ENCODE measurements at regions not wholly inside any gene's neighbourhood (a gene's known extent, or its start where the extent isn't known, plus 50 kb on each side); places are given as distances from the start of the nearest gene placed in this dataset.
"Not testable (repeated sequence)": the region's sequence is repeated elsewhere in the genome, so short reads cannot be mapped to it uniquely, and the experiment has no call there.

DNA sequence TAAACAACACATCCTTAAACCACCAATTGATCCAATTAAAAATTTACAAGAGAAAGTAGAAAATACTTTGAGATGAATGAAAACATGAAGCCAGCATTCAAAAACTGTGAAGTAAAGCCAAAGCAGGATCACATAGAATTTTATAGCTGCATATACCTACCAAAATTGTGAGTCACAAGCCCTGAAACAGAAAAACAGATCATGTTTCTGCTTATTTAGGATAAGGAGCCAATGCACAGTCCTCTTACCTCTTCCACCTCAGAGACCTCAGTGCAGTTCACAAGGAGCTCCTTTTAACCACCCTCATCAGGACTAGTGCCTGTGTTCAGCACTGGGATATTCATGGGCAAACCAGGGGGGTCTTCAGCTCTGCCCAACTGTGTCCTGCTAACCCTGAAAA, 386.7 kb downstream of the TECRL start:
- H3K36me3 ChIP-seq = no peaks in the 10 kb centered on the region
- H3K4me2 ChIP-seq = no peak overlapping the region
- no peak overlapping the region for H3K4me3 ChIP-seq
- H3K27me3 ChIP-seq = no peaks in the 10 kb centered on the region
- peaks cover 19% of the 10 kb centered on the region; the same call in 1 of the 2 replicates for H3K9me3 ChIP-seq
- no peak overlapping the region for H3K9ac ChIP-seq
- H3K27ac ChIP-seq = no peak overlapping the region
- no peaks in the 10 kb centered on the region for H4K20me1 ChIP-seq
- H3K4me1 ChIP-seq = no peaks in the 10 kb centered on the region
- TF ChIP-seq Cebpa-rat (IDR thresholded peaks at IDR 0.05) = no peak

- Histone ChIP-seq H3K4me2 (no peak overlapping the region), H3K36me3 (no peaks in the 10 kb centered on the region), H3K4me1 (no peaks in the 10 kb centered on the region), H3K4me3 (no peak overlapping the region), H3K9me3 (no peaks in the 10 kb centered on the region), H3K27ac (no peak overlapping the region), H3K27me3 (no peaks in the 10 kb centered on the region), H3K9ac (no peak overlapping the region), H4K20me1 (no peaks in the 10 kb centered on the region)
- TF ChIP-seq Cebpa-rat (IDR thresholded peaks at IDR 0.05) = no peak
Observed at GRCh38 chr4:64016893-64017292, 392.4 kb downstream of the TECRL start.

GRCh38 chr4:64014647-64015046, 394.6 kb downstream of the TECRL start:
- no peak overlapping the region for H3K27ac ChIP-seq
- no peak for TF ChIP-seq Cebpa-rat (IDR thresholded peaks at IDR 0.05)
- no peaks in the 10 kb centered on the region for H3K4me1 ChIP-seq
- no peak overlapping the region for H3K4me3 ChIP-seq
- H3K9me3 ChIP-seq = no peaks in the 10 kb centered on the region
- no peak overlapping the region for H3K4me2 ChIP-seq
- no peaks in the 10 kb centered on the region for H4K20me1 ChIP-seq
- no peaks in the 10 kb centered on the region for H3K27me3 ChIP-seq
- H3K36me3 ChIP-seq = no peaks in the 10 kb centered on the region
- H3K9ac ChIP-seq = no peak overlapping the region

DNA sequence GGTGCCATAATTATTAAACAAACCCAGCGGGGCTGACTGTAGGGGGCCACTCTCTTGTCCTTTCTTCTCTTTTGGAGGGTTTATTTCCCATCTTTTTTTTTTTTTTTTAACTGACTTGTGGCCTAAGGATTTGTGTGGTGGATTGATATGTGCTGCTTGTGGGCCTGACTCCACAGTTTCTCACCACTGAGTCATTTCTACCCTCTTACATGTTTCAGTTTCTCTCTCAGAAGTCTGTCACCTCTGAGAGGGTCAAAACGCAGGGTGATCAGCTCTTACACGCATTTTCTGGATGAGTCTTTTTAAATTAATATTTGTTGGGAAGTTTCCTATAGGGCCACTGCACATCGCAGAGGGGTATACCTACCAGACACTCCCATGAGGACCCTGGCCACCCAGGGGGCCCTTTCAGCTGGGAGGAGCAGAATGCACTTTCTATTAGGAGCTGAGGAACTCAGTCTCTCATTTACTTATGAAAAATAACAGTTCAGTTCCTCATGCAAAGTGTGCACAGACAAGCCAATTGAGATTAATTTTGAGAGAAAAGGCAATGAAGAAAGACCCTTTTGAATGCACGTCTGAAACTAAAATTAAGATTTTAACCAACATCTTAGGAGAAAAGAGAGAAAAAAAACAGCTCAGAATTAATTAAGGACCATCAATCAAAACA, 407.9 kb downstream of the TECRL start:
- H3K4me2 ChIP-seq = no peak overlapping the region
- no peaks in the 10 kb centered on the region for H3K27me3 ChIP-seq
- no peak overlapping the region for H3K9ac ChIP-seq
- H3K27ac ChIP-seq = no peak overlapping the region
- TF ChIP-seq Cebpa-rat (IDR thresholded peaks at IDR 0.05) = no peak
- no peaks in the 10 kb centered on the region for H3K4me1 ChIP-seq
- no peaks in the 10 kb centered on the region for H3K9me3 ChIP-seq
- H3K4me3 ChIP-seq = no peak overlapping the region
- no peaks in the 10 kb centered on the region for H3K36me3 ChIP-seq
- no peaks in the 10 kb centered on the region for H4K20me1 ChIP-seq

GRCh38 chr4:64000241-64000640, 409.0 kb downstream of the TECRL start:
- no peak overlapping the region for H3K4me3 ChIP-seq
- no peaks in the 10 kb centered on the region for H3K9me3 ChIP-seq
- H4K20me1 ChIP-seq = no peaks in the 10 kb centered on the region
- H3K27ac ChIP-seq = no peak overlapping the region
- H3K36me3 ChIP-seq = no peaks in the 10 kb centered on the region
- no peak for TF ChIP-seq Cebpa-rat (IDR thresholded peaks at IDR 0.05)
- no peak overlapping the region for H3K9ac ChIP-seq
- H3K4me2 ChIP-seq = no peak overlapping the region
- no peaks in the 10 kb centered on the region for H3K4me1 ChIP-seq
- H3K27me3 ChIP-seq = no peaks in the 10 kb centered on the region

DNA sequence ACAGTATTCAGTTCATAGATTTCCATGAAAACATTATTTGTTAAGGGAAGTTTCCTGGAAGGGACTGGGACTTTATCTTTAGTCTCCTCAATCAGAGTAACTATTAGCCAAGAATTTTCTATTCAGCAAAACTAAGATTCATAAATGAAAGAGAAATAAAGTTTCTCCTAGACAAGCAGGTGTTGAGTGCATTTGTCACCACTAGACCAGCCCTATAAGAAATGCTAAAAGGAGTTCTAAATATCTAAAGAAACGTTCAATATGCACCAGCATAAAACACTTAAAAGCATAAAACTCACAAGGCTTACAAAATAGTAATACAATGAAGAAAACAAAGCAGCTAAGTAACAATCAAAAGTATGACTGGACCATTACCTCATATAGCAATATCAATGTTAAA, 423.0 kb downstream of the TECRL start:
- no peak overlapping the region for H3K4me2 ChIP-seq
- H3K4me3 ChIP-seq = no peak overlapping the region
- peaks cover 4% of the 10 kb centered on the region; the same call in 1 of the 2 replicates for H3K9me3 ChIP-seq
- H3K4me1 ChIP-seq = no peaks in the 10 kb centered on the region
- H3K36me3 ChIP-seq = no peaks in the 10 kb centered on the region
- no peak for TF ChIP-seq Cebpa-rat (IDR thresholded peaks at IDR 0.05)
- no peaks in the 10 kb centered on the region for H3K27me3 ChIP-seq
- no peak overlapping the region for H3K9ac ChIP-seq
- no peaks in the 10 kb centered on the region for H4K20me1 ChIP-seq
- H3K27ac ChIP-seq = no peak overlapping the region

DNA sequence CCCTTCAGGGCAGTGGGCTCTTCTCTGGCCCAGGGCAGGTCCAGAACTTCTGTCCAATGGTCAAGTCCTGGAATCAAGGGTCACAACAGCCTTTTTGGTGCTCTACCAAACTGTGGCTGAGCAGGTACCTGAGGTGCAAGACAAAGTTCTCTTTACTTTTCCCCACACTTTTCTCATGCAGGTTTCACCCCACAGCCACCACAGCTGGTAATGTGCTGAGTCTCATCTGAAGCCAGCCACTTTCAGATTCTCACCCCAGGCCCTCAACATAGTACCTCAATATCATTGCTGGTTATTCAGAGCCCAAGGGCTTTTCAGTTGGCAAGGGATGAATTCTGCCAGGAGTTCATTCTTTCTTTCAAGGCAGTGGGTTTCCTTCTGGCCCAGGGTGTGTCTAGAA, 426.0 kb downstream of the TECRL start:
- Histone ChIP-seq H3K9me3 (peaks cover 4% of the 10 kb centered on the region; the same call in 1 of the 2 replicates), H4K20me1 (no peaks in the 10 kb centered on the region), H3K27ac (no peak overlapping the region), H3K27me3 (no peaks in the 10 kb centered on the region), H3K4me3 (no peak overlapping the region), H3K4me1 (no peaks in the 10 kb centered on the region), H3K4me2 (no peak overlapping the region), H3K36me3 (no peaks in the 10 kb centered on the region), H3K9ac (no peak overlapping the region)
- TF ChIP-seq Cebpa-rat (IDR thresholded peaks at IDR 0.05) = no peak

DNA sequence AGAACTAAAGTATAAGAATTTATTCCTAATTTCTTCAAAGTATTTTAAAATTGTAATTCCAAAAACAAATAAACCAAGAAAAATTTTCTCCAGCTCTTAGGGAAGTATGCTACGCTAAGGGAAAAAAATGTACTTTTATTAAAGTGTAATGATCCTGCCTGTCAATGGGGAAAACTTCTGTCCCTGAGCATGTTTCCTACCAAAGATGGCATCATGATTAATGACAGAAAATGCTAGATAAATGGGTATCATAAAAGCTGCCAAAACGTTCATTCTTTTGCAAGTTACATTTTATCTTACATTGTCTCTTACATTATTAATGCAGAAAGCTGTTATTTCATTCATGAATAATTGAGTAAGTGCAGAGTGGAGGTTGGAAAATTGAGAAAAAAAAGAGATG, 443.4 kb downstream of the TECRL start:
- Histone ChIP-seq H3K9ac (no peak overlapping the region), H3K27me3 (no peaks in the 10 kb centered on the region), H4K20me1 (no peaks in the 10 kb centered on the region), H3K4me2 (no peak overlapping the region), H3K9me3 (no peaks in the 10 kb centered on the region), H3K36me3 (no peaks in the 10 kb centered on the region), H3K4me1 (no peaks in the 10 kb centered on the region), H3K27ac (no peak overlapping the region), H3K4me3 (no peak overlapping the region)
- TF ChIP-seq Cebpa-rat (IDR thresholded peaks at IDR 0.05) = no peak

- H3K9ac ChIP-seq, H3K36me3 ChIP-seq, H4K20me1 ChIP-seq, H3K9me3 ChIP-seq, H3K4me1 ChIP-seq, H3K4me2 ChIP-seq, H3K27ac ChIP-seq, H3K27me3 ChIP-seq, H3K4me3 ChIP-seq: not testable (repeated sequence)
Observed at GRCh38 chr4:63942706-63943286, 466.5 kb downstream of the TECRL start.

GRCh38 chr4:63937961-63938360, 471.3 kb downstream of the TECRL start:
- Histone ChIP-seq H3K36me3 (no peaks in the 10 kb centered on the region), H3K9me3 (0 out of 2 replicates have a peak, but pooled peaks cover 2% of the 10 kb centered on the region), H4K20me1 (no peaks in the 10 kb centered on the region), H3K4me3 (no peak overlapping the region), H3K4me1 (no peaks in the 10 kb centered on the region), H3K4me2 (no peak overlapping the region), H3K27me3 (no peaks in the 10 kb centered on the region), H3K9ac (no peak overlapping the region), H3K27ac (no peak overlapping the region)
- TF ChIP-seq Cebpa-rat (IDR thresholded peaks at IDR 0.05) = no peak

DNA sequence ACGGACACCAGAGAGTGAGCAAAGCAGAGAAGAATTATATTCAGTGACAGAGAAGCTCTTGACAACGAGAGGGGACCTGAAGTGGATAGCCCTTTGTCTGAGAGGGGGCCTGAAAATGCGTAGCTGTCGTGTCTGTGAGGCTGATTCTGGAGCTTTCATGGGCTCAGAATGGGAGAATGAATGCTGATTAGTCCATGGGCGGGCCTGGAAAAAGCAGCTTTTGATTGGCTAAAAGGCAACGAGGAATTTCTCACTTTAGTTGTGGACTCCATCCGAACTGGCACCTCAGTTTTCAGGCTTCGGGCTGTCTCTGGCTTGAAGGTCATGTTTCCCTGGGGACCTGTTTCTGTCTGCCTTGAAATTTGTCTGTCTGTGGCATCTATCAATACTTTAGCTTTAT, 487.1 kb downstream of the TECRL start:
- H3K36me3 ChIP-seq = no peaks in the 10 kb centered on the region
- H3K4me1 ChIP-seq = no peaks in the 10 kb centered on the region
- H3K9ac ChIP-seq = no peak overlapping the region
- no peak overlapping the region for H3K4me2 ChIP-seq
- no peak overlapping the region for H3K27ac ChIP-seq
- H3K27me3 ChIP-seq = no peaks in the 10 kb centered on the region
- TF ChIP-seq Cebpa-rat (IDR thresholded peaks at IDR 0.05) = no peak
- no peaks in the 10 kb centered on the region for H4K20me1 ChIP-seq
- no peaks in the 10 kb centered on the region for H3K9me3 ChIP-seq
- H3K4me3 ChIP-seq = no peak overlapping the region
